ENCODE measurements at regions not wholly inside any gene's neighbourhood (a gene's known extent, or its start where the extent isn't known, plus 50 kb on each side); places are given as distances from the start of the nearest gene placed in this dataset.

GRCh38 chr12:69105101-69105962 is 134.0 kb upstream of the CPSF6 start:
- no peak for TF ChIP-seq CTCF (IDR thresholded peaks at IDR 0.05)
- no peak for TF ChIP-seq POLR2A (IDR thresholded peaks at IDR 0.05)
